ENCODE measurements at regions not wholly inside any gene's neighbourhood (a gene's known extent, or its start where the extent isn't known, plus 50 kb on each side); places are given as distances from the start of the nearest gene placed in this dataset.

DNA sequence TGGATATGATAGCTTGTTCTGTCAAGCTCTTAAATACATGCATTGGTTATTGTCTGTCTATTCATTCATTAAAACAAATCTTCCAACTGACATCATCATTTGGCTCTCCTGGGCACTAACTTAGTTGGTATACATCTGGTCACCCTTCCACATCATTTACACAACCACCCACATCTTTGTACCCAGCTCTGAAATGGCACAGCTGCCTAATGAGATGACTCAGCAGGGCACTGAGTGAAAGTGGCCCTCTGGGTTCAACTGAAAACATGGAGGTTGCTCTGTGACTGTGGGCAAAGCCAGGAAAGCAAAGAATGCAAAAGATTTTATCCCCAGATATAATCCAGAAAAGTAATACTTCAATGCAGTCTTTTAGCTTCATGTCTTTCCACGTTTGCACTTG, 234.0 kb upstream of the MAP2 start:
- Histone ChIP-seq H3K4me3 (ENCODE audit: low read depth in 1 of 3, low read length in 3 of 3) (no peak overlapping the region), H3K27me3 (ENCODE audit: control insufficient read depth in 4 of 4, insufficient read depth in 4 of 4, low read length in 3 of 4) (peaks cover 0 to 5% (median 0%) of the 10 kb centered on the region in 4 donors), H3K36me3 (ENCODE audit: control insufficient read depth in 4 of 4, insufficient read depth in 3 of 4, low read depth in 1 of 4, low read length in 3 of 4) (no peaks in the 10 kb centered on the region), H3K9ac (ENCODE audit: low read depth in 1 of 2, low read length in 2 of 2) (no peak overlapping the region), H3K9me3 (ENCODE audit: control insufficient read depth in 4 of 4, low read length in 3 of 4) (no peaks in the 10 kb centered on the region), H3K4me1 (ENCODE audit: control insufficient read depth in 4 of 4, insufficient read depth in 4 of 4, low read length in 3 of 4) (no peaks in the 10 kb centered on the region), H3K27ac (ENCODE audit: low read depth in 1 of 2, low read length in 2 of 2) (no peak overlapping the region)
- 57% methylated on average over 1 of the region's 1 CpG for WGBS
- DNase-seq (ENCODE audit: low spot score) = no peak
- TF ChIP-seq EGR1 (IDR thresholded peaks at IDR 0.05; ENCODE audit: low read depth in 2 of 2) = no peak
- TF ChIP-seq ATF3 (IDR thresholded peaks at IDR 0.05) = no peak
- TF ChIP-seq NR2F2 (IDR thresholded peaks at IDR 0.05) = no peak
- TF ChIP-seq, protein P1, sequence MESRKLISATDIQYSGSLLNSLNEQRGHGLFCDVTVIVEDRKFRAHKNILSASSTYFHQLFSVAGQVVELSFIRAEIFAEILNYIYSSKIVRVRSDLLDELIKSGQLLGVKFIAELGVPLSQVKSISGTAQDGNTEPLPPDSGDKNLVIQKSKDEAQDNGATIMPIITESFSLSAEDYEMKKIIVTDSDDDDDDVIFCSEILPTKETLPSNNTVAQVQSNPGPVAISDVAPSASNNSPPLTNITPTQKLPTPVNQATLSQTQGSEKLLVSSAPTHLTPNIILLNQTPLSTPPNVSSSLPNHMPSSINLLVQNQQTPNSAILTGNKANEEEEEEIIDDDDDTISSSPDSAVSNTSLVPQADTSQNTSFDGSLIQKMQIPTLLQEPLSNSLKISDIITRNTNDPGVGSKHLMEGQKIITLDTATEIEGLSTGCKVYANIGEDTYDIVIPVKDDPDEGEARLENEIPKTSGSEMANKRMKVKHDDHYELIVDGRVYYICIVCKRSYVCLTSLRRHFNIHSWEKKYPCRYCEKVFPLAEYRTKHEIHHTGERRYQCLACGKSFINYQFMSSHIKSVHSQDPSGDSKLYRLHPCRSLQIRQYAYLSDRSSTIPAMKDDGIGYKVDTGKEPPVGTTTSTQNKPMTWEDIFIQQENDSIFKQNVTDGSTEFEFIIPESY (IDR thresholded peaks at IDR 0.05) = no peak
- no peak for TF ChIP-seq YY1 (IDR thresholded peaks at IDR 0.05)
- TF ChIP-seq, protein P2, sequence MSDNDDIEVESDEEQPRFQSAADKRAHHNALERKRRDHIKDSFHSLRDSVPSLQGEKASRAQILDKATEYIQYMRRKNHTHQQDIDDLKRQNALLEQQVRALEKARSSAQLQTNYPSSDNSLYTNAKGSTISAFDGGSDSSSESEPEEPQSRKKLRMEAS (IDR thresholded peaks at IDR 0.05) = no peak
- no peak for TF ChIP-seq FOXA1 (IDR thresholded peaks at IDR 0.05)
- no peak for TF ChIP-seq HNF4G (IDR thresholded peaks at IDR 0.05)
- TF ChIP-seq RXRA (IDR thresholded peaks at IDR 0.05) = no peak
- no peak for TF ChIP-seq FOXA2 (IDR thresholded peaks at IDR 0.05)
- TF ChIP-seq, protein P3, sequence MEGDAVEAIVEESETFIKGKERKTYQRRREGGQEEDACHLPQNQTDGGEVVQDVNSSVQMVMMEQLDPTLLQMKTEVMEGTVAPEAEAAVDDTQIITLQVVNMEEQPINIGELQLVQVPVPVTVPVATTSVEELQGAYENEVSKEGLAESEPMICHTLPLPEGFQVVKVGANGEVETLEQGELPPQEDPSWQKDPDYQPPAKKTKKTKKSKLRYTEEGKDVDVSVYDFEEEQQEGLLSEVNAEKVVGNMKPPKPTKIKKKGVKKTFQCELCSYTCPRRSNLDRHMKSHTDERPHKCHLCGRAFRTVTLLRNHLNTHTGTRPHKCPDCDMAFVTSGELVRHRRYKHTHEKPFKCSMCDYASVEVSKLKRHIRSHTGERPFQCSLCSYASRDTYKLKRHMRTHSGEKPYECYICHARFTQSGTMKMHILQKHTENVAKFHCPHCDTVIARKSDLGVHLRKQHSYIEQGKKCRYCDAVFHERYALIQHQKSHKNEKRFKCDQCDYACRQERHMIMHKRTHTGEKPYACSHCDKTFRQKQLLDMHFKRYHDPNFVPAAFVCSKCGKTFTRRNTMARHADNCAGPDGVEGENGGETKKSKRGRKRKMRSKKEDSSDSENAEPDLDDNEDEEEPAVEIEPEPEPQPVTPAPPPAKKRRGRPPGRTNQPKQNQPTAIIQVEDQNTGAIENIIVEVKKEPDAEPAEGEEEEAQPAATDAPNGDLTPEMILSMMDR (IDR thresholded peaks at IDR 0.05; ENCODE audit: low read depth, low read length, missing input control) = no peak
- no peak for TF ChIP-seq SP1 (IDR thresholded peaks at IDR 0.05)

DNA sequence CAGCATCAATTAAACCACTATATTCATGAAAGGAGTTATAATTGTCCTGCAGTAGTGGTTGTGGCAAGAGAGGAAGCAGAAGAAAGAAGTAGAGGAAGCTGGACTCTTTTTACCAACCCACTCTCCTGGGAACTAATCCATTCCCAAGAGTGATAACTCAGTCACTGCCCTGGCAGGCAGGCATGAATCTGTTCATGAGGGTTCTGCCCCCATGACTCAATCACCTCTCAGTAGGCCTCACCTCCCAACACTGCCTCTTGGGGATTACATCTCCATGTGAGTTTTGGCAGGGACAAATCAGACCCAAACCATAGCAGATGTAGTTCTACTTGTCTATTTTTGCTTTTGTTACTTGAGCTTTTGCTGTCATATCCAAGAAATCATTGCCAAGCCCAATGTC, 232.7 kb upstream of the MAP2 start:
- no peaks in the 10 kb centered on the region for H3K9me3 ChIP-seq (ENCODE audit: control insufficient read depth in 4 of 4, low read length in 3 of 4)
- H3K9ac ChIP-seq (ENCODE audit: low read depth in 1 of 2, low read length in 2 of 2) = no peak overlapping the region
- peaks cover 0 to 5% (median 0%) of the 10 kb centered on the region in 4 donors for H3K27me3 ChIP-seq (ENCODE audit: control insufficient read depth in 4 of 4, insufficient read depth in 4 of 4, low read length in 3 of 4)
- DNase-seq (ENCODE audit: low spot score) = no peak
- no peak for TF ChIP-seq NR2F2 (IDR thresholded peaks at IDR 0.05)
- TF ChIP-seq, protein P2 (IDR thresholded peaks at IDR 0.05) = no peak
- no peaks in the 10 kb centered on the region for H3K4me1 ChIP-seq (ENCODE audit: control insufficient read depth in 4 of 4, insufficient read depth in 4 of 4, low read length in 3 of 4)
- H3K4me3 ChIP-seq (ENCODE audit: low read depth in 1 of 3, low read length in 3 of 3) = no peak overlapping the region
- no peaks in the 10 kb centered on the region for H3K36me3 ChIP-seq (ENCODE audit: control insufficient read depth in 4 of 4, insufficient read depth in 3 of 4, low read depth in 1 of 4, low read length in 3 of 4)
- no peak overlapping the region for H3K27ac ChIP-seq (ENCODE audit: low read depth in 1 of 2, low read length in 2 of 2)

DNA sequence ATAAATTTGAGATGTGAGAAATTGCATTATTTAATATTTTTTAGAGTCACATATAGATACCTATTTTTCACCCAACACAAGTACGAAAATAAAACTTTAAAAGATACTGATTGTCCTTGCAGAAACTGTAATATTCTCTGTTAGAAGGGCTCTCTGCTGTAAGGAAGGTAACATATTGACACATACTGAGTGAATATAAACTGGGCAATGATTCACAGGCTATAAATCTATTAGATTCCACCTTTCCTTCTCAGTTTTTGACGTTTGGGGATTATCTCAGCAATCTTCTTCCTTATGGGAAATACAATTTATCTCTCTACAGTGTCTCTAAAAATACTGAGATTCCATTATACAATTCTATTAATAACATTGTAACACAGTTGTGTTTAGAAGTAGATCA, 229.1 kb upstream of the MAP2 start:
- no peak for DNase-seq (ENCODE audit: low spot score)
- 42% methylated on average over 2 of the region's 2 CpGs for WGBS
- Histone ChIP-seq H3K27ac (ENCODE audit: low read depth in 1 of 2, low read length in 2 of 2) (no peak overlapping the region), H3K9me3 (ENCODE audit: control insufficient read depth in 4 of 4, low read length in 3 of 4) (peaks cover 0 to 2% (median 0%) of the 10 kb centered on the region in 4 donors), H3K4me1 (ENCODE audit: control insufficient read depth in 4 of 4, insufficient read depth in 4 of 4, low read length in 3 of 4) (no peaks in the 10 kb centered on the region), H3K9ac (ENCODE audit: low read depth in 1 of 2, low read length in 2 of 2) (no peak overlapping the region), H3K27me3 (ENCODE audit: control insufficient read depth in 4 of 4, insufficient read depth in 4 of 4, low read length in 3 of 4) (peaks cover 0 to 5% (median 0%) of the 10 kb centered on the region in 4 donors), H3K4me3 (ENCODE audit: low read depth in 1 of 3, low read length in 3 of 3) (no peak overlapping the region), H3K36me3 (ENCODE audit: control insufficient read depth in 4 of 4, insufficient read depth in 3 of 4, low read depth in 1 of 4, low read length in 3 of 4) (no peaks in the 10 kb centered on the region)
- TF ChIP-seq, protein P3 (IDR thresholded peaks at IDR 0.05; ENCODE audit: low read depth, low read length, missing input control) = no peak
- TF ChIP-seq EGR1 (IDR thresholded peaks at IDR 0.05; ENCODE audit: low read depth in 2 of 2) (no peak), NR2F2 (IDR thresholded peaks at IDR 0.05) (no peak), ATF3 (IDR thresholded peaks at IDR 0.05) (no peak), FOXA1 (IDR thresholded peaks at IDR 0.05) (no peak), TAF1 (conservative IDR thresholded peaks at IDR 0.05) (no peak), SP1 (IDR thresholded peaks at IDR 0.05) (no peak), HNF4G (IDR thresholded peaks at IDR 0.05) (no peak), REST (IDR thresholded peaks at IDR 0.05) (no peak), YY1 (IDR thresholded peaks at IDR 0.05) (no peak), RAD21 (IDR thresholded peaks at IDR 0.05) (no peak), RXRA (IDR thresholded peaks at IDR 0.05) (no peak), JUND (IDR thresholded peaks at IDR 0.05) (no peak)
